GM21529 (cell line): ENCODE measurements at regions not wholly inside any gene's neighbourhood (a gene's known extent, or its start where the extent isn't known, plus 50 kb on each side); places are given as distances from the start of the nearest gene placed in this dataset.
A peak's percentile ranks its signal among the peaks of the same experiment; 100 is the strongest.

Experiments used
- ATAC-seq: cut with Tn5 transposase; IDR thresholded peaks from one replicate; pipeline ENCODE4 v1.9.1; 2021; ENCODE audit not compliant: unreplicated experiment

DNA sequence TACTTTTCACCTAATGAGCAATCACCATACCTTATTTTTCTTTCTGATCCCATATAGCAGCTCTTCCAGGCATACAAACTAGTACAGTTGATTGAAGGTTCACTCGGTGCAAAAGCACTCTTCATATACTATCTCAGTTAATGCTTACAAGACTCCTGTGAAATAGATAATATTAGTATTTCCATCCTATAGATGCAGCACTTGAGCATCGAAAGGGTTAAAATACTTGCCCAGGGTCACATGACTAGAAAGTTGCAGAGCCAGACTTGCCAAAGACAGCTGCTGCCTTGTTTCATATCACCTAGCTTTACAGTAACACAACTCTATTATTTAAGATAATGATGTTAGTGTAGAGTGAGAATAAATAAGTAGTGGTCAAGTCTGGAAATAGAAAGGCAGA is 466.0 kb upstream of the TNP1 start:
- no peak for ATAC-seq

DNA sequence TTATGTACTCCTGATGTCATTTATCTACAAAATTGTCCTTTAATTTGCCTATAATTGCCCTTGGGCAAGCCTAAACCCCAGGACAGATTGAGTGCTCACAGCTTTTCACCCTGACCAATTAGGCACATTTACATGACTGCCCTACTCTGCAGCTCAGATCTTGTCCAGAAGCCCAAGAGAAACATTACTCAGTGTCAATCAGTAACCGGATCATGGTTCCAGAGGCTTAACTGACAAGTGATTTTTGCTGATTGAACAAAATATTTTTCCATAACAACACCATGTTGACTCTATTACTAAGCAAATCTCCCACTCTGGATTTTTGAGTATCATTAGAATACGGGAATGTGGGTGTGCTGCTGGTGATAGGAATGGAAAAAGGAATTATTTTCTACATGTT is 465.4 kb upstream of the TNP1 start:
- no peak for ATAC-seq

DNA sequence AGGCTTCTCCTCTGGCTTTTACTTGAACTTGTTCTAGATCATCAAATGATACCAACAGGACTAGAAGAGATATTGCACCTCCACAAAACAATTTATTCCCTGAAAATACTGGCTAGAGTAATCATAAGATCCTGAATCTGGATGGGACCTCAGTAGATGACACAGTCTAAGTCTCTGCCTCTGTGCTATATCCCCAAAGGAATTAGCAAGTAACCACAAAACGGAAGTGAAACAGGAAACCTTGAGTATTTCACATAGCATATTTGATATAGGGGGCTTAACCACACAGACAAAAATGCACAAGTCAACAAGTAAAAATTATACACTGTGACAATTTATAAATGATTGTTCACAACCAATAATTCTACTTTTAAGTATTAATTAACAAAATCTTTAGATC is 456.9 kb upstream of the TNP1 start:
- ATAC-seq: peak; percentile 65

DNA sequence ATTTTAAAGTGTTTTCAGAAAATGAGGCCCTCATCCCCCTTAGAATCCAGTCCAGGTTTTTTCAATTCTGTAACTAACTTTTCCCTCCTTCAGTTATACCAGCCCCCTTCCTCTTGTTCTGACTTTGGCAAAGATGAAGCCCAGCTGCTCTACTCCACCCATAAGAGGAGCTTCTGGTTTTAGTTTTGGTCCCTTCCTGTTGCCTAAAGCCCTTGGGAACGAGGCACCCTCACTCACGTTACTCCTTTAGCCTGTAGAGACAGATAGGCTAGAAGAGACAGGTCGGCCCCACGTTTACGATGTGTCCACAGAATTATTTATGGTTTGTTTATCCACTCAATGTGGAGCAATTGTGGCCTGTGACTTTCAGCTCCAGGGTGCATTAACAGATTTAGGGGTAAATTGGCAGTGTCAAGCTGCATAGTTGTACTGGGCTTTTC is 454.2 kb upstream of the TNP1 start:
- ATAC-seq: no peak

DNA sequence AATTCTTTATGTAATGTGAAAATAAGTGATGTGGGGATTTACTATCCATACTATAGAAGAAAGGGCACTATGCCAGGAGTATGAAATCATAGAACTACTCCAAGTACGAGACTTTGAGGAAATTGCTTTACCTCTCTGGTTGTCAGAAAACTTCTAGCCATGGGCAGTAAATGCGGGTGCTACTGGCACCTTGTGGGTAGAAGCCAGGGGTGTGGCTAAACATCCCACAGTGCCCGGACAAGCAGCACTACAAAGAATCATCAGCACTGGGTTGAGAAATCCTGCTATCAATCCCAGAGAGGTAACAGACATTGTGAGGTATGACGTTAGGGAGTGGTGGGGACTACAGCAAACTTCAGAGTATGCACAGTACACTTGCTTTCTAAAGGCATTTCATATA is 453.5 kb upstream of the TNP1 start:
- ATAC-seq: no peak

DNA sequence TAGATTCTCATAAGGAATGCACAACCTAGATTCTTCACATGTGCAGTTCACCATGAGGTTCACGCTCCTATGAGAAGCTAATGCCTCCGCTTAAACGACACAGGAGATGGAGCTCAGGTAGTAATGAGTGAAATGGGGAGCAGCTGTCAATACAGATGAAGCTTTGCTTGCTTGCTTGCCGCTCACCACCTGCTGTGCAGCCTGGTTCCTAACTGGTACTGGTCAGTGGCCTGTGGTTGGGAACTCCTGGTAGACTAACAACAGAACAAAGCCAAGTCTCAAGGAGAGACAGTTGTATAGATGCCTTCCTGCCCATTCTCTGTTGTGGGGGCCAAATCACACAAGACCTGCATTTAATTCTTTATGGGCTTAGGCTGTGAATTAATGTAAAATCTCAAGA is 449.2 kb upstream of the TNP1 start:
- ATAC-seq: no peak

DNA sequence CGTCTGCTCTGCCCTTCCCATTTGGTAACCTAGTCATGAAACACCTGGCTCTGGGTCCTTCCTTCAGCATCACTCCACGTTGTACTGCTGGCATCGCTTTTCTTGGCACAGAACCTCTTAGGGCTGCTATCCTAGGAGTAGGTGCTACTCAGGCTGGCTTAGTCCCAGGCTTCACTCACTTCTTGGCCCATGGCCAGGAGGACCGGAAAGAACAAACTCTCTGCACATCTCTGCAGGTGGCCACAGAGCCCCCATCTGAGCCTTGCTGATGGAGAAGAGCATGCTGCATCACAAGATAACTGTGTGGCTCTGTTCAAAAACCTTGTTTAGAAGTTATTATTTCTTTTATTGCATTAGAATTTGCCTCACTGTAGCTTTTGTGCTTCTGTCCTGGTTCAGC is 447.2 kb upstream of the TNP1 start:
- no peak for ATAC-seq

DNA sequence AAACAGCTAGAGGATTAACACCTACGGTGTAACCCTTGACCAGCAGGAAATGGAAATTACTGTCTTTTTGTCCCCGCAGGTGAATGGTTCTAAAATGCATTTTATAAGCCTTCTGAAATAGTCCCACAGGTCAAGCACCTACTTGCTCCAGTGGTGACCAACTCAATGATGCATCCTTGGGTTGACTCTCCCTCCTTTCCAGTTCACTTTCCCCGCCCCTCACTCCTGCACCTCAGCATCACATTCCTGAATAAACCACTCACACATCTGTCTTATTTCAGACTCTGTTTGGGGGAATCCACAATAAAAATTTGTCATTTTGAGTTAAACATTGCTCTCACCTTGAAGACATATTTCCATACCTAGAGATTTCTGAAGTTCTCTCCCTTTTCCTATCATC is 446.0 kb upstream of the TNP1 start:
- no peak for ATAC-seq

DNA sequence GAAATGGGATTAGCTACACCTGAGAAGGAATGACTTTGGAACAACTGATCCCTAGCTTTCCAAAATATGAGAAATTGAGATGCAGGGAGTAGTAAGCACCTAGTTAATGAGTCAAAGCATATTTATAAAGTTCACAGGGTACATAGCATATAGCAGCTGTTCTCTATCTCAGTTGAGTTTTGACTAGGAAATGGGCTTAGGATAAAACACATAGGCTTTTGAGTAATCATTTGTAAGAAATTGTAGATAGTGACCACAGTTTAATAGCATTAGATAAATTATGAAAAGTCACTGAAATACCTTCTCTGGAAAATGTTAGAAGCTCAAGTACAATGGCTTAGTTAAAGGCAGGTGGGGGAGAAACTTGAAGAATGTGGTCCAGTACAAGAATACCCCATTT is 444.7 kb upstream of the TNP1 start:
- ATAC-seq: no peak

DNA sequence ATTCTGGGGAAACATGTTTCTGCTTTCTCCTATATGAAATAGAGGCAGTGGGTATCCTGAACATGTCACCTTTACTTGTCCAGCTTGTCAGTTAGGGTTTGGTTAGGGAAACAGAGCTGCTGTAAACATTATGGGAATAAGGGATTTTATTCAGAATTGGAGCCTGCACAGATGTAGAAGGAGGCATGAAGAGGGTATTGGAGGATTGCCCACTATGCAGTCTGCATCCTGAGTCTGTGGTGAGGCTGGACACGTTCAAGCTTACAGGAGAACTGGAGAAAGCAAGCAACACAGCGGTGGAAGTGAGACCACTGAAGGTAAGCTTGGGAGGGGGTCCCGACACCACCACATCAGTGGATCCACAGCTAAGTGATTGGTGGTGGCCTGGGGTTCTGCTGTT is 443.0 kb upstream of the TNP1 start:
- ATAC-seq: no peak

DNA sequence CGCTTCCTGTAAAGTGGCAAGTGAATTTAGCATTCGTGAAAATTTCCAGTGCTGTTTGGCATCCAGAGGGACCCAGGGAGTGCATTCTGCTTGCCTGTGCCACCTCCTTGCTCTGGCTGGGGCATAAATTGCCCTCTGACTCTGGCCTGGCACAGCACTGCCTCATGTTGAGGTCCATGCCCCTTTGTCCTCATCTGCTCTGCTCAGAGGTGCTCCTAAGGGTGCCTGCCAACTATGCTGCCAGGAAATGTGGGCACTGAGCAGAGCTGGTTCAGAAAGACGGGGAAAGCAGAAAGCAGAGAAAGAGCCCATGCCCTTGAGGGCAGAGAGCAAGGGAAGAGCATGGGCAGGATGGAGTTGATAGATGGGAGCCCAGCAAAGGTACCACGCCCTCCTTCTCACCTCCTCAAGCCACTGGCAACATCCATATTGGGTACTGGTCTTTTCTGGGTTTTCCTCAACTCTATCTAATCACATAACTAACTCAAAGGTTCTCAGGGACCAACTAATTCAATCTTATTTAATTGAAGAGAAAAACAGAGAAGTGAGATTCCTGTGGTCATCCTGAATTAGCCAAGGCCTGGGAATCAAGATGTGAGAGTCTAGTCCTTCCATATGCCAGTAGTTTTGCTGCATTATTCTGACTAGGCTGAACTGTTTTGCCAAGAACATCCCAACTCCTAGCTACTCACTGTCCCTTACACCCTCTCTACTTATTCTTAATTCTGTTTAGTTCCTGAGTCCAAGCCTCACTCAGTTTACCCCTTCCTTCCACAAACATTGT is 441.5 kb upstream of the TNP1 start:
- ATAC-seq: no peak

DNA sequence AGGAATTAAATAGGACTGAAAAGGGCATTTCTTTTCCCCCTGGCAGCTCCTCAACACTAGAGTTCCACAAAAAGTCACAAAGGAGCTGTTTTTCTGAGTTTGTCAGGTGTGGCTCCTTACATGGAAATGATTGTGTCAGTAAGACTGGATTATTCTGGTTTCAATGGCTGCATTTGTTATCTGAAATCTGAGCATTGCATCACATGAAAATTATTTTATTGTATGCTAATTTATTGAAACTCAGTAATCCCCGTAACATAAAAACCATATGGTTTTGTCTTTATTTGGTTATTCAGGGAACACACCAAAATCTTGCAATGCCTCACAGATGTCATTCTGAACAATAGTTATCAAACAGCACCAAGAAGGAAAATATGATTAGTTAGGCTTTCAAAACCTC is 439.7 kb upstream of the TNP1 start:
- no peak for ATAC-seq

DNA sequence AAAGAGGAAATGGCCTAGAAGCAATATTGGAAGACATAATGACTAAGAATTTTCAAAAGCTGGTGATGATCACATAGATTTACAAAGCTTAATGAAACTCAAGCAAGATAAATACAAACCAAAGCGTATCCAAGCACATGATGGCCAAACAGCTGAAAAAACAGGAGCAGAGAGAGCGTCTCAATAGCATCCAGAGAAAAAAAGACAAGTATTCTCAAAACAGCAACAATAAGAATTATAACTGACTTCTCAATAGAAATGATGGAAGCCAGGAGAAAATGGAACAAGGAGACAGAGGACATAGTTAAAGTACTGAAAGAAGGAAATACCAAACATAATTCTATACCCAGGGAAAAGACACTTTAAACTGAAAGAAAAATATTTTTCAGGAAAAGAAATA is 437.2 kb upstream of the TNP1 start:
- ATAC-seq: no peak

DNA sequence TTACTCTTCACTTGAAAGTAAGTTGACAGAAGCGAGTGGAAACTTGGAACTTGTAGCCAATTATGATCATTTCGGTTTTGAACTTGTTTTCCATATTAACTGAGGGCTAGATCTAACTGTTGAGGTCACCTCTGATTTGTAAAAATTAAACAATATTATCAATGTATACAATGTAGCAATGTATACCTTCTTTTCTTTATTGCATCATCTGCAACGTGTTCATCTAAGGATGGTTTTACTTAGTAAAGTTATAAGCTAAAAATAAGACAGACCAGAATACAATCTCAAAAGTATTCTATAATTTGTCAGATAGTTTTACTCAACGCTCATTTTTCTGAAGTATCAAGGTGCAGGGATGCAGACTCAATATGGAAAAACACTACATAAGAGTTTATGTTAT is 435.0 kb upstream of the TNP1 start:
- ATAC-seq: no peak

DNA sequence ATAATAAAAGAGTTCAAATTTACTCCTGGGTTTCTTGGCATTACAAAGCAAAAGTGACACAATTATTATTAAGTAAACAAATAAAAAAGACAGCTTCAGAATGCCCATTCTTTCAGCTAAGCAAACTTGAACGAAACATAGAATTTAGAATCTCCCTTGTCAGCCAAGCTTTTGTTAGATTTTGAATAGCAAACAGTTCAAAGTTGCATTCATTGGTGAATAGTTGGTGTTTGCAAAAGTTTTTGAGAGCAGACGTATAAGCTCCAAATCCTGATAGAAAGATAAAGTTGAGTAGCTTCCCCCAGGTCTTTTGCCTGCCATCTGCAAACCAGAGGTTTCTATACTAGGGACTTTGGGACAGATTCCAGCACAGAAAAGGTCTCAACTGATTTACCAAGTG is 434.3 kb upstream of the TNP1 start:
- ATAC-seq: no peak

DNA sequence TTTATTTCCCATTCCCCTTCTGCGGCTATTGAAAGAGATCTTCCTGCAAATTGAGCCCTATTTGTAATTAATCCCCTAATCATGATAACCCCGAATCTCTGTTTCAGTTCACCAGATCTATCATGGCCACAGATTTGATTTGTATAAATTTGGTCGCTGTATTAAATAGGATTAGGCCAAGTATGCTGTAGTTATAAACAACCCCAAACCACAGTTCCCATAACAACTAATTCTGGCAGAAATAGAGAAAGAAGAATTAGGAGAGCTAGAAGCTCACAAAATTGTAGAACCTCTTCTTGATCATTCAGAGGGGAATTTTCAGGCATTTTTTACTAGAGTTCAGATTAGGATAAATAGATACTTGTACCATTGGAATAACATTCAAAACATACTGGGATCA is 433.7 kb upstream of the TNP1 start:
- ATAC-seq: no peak

DNA sequence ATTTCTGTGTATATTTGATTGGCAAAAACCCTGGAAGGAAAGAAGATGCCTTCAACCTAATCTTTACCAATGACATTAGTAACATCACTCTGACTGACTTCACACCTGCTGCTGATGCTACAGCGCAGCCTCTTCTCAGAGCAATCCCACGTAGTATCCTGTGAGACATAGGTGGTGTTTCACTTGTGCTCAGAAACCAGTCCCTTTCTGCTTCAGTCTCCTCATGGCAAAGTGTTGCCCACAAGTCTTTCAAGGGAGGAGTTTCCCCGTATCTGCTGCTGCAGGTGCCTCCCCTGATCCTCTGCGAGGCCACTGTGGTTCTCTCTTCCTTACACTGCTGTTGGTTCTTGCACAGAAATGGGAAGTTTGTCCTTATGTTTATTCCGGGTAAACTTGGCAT is 433.2 kb upstream of the TNP1 start:
- ATAC-seq: no peak

DNA sequence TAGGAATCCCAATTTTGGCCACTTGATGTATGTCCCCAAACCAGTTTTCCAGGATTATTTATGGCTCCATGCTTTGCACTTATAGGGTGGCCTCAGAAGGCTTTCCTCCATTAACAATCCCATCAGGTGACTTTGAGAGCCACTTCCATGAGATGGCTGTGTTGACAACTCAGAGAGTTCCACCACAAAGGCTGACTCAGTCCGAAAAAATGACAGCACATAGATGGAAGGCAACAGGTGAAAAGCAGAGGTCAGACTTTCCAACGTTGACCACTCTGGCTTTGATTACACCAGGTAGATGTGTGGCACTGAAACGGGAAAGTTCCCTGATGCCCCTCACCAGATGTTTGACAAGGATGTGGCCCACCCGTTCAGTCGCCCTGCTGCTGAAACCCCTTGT is 431.4 kb upstream of the TNP1 start:
- no peak for ATAC-seq

DNA sequence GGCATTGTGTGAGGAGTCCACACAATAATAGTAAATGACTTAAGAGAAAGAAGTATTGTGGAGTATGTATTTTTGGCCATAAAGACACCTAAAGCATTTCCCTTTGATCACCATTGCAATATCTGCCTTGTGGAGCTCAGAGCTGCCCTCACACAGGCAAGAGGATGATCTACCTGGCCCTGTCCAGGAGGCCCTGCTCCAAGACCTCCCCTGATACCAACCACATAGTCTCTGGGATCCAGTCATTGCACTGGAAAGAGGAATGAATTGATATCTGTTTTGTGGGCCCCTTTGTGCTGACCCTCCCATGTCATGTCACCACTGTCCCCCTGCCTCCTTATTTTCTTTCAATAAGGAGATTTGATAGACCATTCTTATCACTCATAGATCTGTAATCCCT is 430.6 kb upstream of the TNP1 start:
- ATAC-seq: no peak

DNA sequence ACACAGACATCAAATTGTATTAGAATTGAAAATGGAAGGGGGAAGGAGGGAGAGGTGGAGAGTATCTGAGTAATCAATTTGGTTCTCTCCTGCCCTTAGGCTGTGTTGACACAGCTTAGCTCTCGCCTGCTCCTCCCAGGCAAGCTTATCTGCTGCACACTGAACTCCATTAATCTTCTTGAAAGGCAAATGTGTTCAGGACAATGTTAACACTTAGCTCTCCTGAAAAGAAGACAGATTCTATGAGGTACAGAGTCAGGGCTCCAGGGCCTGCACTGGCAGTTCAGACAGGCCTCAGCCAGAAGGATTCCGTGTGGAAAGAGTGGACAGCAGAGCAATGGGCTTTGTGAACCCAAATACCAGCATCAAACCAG is 430.0 kb upstream of the TNP1 start:
- ATAC-seq: no peak

DNA sequence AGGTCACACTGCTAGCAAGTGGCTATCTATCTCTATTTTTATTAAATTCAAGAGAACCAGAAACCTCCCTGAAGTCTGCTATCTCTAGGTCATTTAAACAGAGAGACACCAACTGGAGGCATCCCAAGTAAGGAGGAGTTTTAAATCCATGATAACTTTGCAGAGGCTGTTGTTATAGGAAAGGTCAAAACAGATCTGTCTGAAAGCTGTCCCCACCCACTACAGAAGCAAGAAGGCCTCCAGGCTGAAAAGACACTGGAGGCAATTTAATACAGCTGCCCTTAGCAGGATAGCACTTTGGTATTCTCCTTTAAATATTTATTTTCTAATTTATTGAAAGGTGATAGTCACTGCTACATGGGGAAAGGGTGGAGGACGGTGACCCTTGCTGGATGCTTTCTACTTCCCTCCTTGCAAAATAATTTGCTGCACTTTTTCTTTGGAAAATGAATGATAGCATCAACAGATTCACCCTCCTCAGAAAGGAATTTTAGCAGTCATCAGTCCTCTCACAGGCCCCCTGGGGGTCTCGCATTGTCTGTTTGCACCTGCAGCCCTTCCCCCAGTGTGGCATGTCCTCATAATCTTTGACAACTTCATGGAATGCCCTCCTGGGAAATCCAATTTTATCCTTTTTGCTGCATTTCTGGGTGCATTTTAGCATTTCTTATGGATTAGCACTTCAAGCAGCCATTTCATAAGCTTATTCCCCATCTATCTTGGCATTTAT is 429.5 kb upstream of the TNP1 start:
- ATAC-seq: no peak

DNA sequence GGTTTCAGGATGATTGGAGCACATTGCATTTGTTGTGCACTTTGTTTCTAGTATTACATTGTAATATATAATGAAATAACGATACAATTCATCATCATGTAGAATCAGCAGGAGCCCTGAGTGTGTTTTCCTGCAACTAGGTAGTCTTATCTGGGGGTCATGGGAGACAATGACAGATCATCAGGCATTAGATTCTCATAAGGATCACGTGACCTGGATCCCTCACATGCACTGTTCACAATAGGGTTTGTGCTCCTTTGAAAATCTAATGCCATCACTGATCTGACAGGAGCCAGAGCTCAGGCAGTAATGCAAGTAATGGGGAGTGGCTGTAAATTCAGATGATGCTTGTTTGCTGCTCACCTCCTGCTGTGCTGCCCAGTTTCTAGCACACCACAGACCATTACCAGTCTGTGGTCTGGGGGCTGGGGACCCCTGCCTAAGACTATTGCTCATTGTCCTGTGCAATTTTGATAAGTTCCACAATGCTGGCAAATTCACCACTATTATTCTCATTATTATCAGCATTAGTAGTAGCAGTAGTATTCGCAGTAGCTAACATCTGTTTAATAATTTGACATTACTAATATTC is 428.7 kb upstream of the TNP1 start:
- no peak for ATAC-seq
